Occipital lobe (tissue), 1 donor: ENCODE measurements at regions not wholly inside any gene's neighbourhood (a gene's known extent, or its start where the extent isn't known, plus 50 kb on each side); places are given as distances from the start of the nearest gene placed in this dataset.
"Not testable (repeated sequence)": the region's sequence is repeated elsewhere in the genome, so short reads cannot be mapped to it uniquely, and the experiment has no call there.

Source experiments
- DNase-seq: peaks from one replicate; lab custom pipeline; 2025; lab: John Stamatoyannopoulos, UW

DNA sequence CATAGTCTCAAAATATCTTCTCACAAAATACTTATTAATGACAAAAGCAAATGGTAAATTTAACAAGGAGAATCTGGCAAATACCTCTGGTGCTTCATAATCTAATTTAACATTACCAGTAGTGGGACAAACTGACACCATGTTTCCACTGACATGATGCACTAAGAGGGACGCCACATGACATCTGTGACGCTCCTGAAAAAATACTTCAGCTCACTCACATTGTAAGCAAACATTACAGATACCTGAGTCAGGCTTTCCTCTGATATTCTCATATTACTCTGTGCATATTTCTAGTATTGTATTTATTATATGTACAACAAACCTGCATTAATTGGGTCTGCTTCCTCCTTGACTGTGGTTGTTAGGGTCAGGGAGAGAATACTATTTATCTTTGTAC is 56.7 kb upstream of the OSMR start:
- DNase-seq: no peak

- DNase-seq: no peak
These were observed 56.0 kb upstream of the OSMR start for GRCh38 chr5:38789777-38790176.

GRCh38 chr5:38790268-38790667 is 55.5 kb upstream of the OSMR start:
- no peak for DNase-seq

GRCh38 chr5:38790891-38791290 is 54.9 kb upstream of the OSMR start:
- no peak for DNase-seq

GRCh38 chr5:38793099-38793498 is 52.7 kb upstream of the OSMR start:
- DNase-seq: no peak

DNA sequence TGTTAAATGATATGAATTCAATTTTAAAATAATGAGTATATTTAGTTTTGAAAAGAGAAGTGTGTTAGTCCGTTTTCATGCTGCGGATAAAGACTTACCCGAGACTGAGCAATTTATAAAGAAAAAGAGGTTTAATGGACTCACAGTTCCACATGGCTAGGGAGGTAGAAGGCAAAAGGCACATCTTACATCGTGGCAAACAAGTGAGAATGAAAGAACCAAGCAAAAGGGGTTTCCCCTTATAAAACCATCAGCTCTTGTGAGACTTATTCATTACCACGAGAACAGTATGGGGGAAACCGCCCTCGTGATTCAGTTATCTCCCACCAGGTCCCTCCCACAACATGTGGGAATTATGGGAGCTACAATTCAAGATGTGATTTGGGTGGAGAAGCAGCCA is 51.8 kb upstream of the OSMR start:
- DNase-seq: not testable (repeated sequence)

DNA sequence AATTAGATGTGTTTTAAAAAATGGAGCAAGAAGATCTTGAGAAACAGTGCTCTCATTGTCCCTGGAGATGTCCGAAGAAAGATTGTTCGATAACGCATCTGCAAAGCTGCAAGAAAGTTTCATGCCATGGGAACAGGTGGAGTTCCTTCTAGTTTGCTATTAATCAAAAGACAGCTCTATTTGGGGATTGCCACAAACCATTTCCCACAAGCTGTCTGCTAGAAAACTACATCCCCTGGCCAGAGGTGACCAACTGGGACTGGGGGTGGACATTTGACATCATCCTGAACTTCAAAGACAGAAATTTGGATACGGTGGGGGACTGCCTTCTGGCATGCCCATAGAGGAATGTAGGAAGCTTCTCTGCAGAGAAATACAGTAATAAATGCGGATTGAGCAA is 50.8 kb upstream of the OSMR start:
- DNase-seq: no peak

DNA sequence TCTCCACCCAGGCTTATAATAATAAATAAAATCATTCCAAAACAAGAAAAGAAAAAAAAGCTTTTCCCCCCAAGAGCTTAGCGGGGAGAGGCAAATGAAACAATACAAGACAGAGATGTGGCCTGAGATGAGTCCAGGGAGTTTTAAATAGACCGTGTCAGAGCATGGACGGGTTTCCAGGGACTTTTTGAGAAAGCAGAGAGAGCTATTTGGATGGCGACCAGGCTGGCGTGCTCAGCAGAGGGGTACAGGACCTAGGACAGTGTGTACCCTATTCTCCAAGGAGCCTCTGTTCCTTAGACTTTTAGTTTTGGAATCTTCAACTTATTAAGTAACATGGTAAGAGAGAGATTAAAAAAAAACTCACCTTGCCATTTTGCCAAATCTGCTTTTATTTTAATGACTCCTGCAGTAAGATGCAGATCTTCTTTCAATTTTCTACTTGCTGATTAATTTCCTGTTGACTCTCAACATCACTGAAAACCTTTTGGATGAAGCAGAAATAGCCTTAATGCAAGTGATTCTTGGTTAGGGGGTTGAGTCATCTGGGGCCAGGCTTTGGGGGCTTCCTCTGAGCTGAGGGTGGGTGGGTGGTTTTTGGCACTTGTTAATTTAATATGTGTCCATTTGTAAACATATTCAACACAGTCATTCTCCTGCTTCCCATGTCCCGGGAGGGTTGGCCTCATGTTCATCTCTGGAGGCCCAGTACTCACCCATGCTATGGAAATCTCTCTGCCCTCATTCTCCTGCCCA is 49.6 kb upstream of the OSMR start:
- DNase-seq: no peak
